ENCODE measurements at regions not wholly inside any gene's neighbourhood (a gene's known extent, or its start where the extent isn't known, plus 50 kb on each side); places are given as distances from the start of the nearest gene placed in this dataset.

DNA sequence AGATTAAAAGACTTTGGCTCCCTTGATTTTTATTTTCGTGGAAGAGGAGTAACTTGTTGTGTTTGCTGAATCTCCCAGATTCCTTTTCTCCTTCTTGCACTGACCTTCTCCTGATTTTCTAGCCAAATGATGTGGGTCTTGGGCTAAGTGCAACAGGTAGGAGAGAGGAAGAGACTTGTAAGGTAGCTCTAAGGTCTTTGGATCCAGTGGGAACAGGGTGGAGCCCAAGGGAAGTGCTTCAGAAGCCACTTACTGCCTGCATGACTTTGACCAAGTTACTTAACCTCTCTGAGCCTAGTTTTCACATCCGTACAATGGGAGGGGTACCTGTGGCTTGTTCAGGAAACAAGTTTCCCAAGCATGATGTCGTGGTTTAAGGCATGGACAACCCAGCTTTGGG lies 111.3 kb upstream of the IRX3 start:
- H3K27me3 ChIP-seq (ENCODE audit: control insufficient read depth in 1 of 2, insufficient read depth in 2 of 2, low read length in 1 of 2) = no peaks in the 10 kb centered on the region
- no peaks in the 10 kb centered on the region for H3K4me1 ChIP-seq (ENCODE audit: control insufficient read depth in 1 of 2, insufficient read depth in 2 of 2, low read length in 2 of 2)
- DNase-seq (no peak), ATAC-seq (ENCODE audit: low FRiP score) (no peak)
- H3K4me3 ChIP-seq (ENCODE audit: low read length in 2 of 2) = no peak overlapping the region
- H3K36me3 ChIP-seq (ENCODE audit: control insufficient read depth in 1 of 2, insufficient read depth in 2 of 2, low read length in 1 of 2) = no peaks in the 10 kb centered on the region
- no peak overlapping the region for H3K27ac ChIP-seq (ENCODE audit: low read depth in 1 of 2, low read length in 2 of 2)
- intact Hi-C loops (cut with DNase I) = no loop called here
- 61 to 66% methylated on average over 3 of the region's 3 CpGs for WGBS, 2 donors
- H3K9me3 ChIP-seq (ENCODE audit: control insufficient read depth, low read length) = peaks cover 1% of the 10 kb centered on the region

DNA sequence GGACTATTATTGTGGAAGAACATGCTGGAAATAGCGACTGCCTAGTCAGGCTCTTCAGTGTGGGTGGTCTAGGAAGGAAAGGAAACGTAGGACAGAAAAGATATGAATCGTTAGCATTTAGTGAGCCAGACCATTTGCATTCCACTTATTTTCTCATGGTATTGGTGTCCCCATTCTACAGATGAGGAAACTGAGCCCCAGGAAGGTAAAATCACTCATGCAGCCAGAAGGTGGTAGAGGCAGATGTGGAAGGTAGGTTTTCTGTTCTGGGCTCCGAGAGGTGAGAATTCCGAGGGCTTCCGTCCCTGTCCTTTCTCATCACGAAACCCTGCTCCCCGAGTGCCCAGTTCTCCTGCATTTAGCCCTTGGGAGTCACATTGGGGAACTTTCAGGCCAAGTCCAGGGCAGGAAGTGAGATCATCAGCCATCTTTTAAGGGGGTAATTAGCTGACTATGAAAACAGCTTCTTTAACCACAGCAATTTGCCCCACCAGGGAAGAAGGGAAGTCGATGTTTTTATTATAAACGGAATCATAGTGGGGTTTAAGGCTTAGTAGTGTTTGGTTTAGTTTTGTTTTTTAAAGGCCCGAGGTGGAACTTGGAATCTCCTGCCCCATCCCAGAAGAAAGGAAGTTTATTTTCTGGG lies 110.7 kb upstream of the IRX3 start:
- intact Hi-C loops (cut with DNase I) = no loop called here
- ATAC-seq (ENCODE audit: low FRiP score) (no peak), DNase-seq (no peak)
- peaks cover 1% of the 10 kb centered on the region for H3K9me3 ChIP-seq (ENCODE audit: control insufficient read depth, low read length)
- H3K27ac ChIP-seq (ENCODE audit: low read depth in 1 of 2, low read length in 2 of 2) = no peak overlapping the region
- H3K4me1 ChIP-seq (ENCODE audit: control insufficient read depth in 1 of 2, insufficient read depth in 2 of 2, low read length in 2 of 2) = no peaks in the 10 kb centered on the region
- 58 to 61% methylated on average over 11 of the region's 11 CpGs for WGBS, 2 donors
- H3K27me3 ChIP-seq (ENCODE audit: control insufficient read depth in 1 of 2, insufficient read depth in 2 of 2, low read length in 1 of 2) = no peaks in the 10 kb centered on the region
- no peaks in the 10 kb centered on the region for H3K36me3 ChIP-seq (ENCODE audit: control insufficient read depth in 1 of 2, insufficient read depth in 2 of 2, low read length in 1 of 2)
- H3K4me3 ChIP-seq (ENCODE audit: low read length in 2 of 2) = no peak overlapping the region

DNA sequence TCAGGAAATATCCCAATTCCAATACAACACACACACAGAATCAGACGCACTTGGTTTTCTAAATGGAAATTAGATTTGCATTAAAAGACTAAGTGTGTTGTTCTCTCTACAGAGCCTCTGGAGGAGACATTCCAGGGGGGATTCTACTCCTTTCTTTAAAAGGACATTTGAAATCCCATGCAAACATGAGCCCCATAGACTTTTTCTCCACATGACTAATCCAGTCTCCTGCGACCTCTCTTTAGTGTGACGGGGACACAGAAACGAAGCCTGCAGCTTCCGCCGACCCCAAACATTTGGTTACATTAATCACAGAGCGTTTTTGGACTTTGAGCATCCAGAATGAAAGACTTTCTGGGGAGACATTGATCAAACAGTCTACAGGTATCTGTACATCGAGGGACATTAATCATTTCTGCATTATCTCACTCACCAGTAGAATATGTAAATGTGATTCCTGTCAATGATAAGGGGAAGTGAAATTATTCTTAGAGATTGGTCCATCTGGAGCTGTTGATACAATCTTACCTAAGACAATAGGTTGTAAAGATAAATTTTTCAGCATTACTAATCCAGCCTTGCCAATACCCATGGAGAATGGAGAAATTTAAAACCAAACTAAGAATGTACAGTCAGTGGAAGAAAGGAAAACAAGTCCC lies 103.4 kb upstream of the IRX3 start:
- Histone ChIP-seq H3K9me3 (ENCODE audit: control insufficient read depth, low read length) (no peaks in the 10 kb centered on the region), H3K4me3 (ENCODE audit: low read length in 2 of 2) (no peak overlapping the region), H3K4me1 (ENCODE audit: control insufficient read depth in 1 of 2, insufficient read depth in 2 of 2, low read length in 2 of 2) (no peaks in the 10 kb centered on the region), H3K27me3 (ENCODE audit: control insufficient read depth in 1 of 2, insufficient read depth in 2 of 2, low read length in 1 of 2) (no peaks in the 10 kb centered on the region), H3K27ac (ENCODE audit: low read depth in 1 of 2, low read length in 2 of 2) (no peak overlapping the region), H3K36me3 (ENCODE audit: control insufficient read depth in 1 of 2, insufficient read depth in 2 of 2, low read length in 1 of 2) (no peaks in the 10 kb centered on the region)
- 53 to 57% methylated on average over 8 of the region's 8 CpGs for WGBS, 2 donors
- no peak for ATAC-seq (ENCODE audit: low FRiP score)
- DNase-seq = no peak
- intact Hi-C loops (cut with DNase I) = no loop called here

DNA sequence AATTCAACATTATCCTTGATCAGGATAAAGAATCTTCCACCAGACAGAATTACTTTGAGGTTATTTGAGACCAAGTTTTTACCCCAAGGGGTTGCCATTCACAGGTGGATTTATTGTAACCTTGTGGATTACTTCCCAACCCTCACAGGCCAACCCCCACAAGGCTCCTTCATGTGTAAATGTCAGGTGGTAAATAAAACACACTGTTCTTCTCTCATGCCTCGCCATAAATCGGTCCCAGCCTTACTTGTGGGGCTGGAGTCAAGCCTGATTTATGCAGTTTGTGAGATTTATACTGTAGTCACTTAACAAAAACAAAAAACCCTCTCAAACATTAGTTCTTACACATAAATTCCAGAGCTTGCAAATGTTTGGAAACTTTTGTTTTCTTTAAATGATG lies 98.6 kb upstream of the IRX3 start:
- intact Hi-C loops (cut with DNase I) = no loop called here
- DNase-seq (no peak), ATAC-seq (ENCODE audit: low FRiP score) (no peak)
- WGBS, 2 donors = 8 to 19% methylated on average over 2 of the region's 2 CpGs
- Histone ChIP-seq H3K27me3 (ENCODE audit: control insufficient read depth in 1 of 2, insufficient read depth in 2 of 2, low read length in 1 of 2) (no peaks in the 10 kb centered on the region), H3K9me3 (ENCODE audit: control insufficient read depth, low read length) (peaks cover 6% of the 10 kb centered on the region), H3K27ac (ENCODE audit: low read depth in 1 of 2, low read length in 2 of 2) (no peak overlapping the region), H3K36me3 (ENCODE audit: control insufficient read depth in 1 of 2, insufficient read depth in 2 of 2, low read length in 1 of 2) (no peaks in the 10 kb centered on the region), H3K4me3 (ENCODE audit: low read length in 2 of 2) (no peak overlapping the region), H3K4me1 (ENCODE audit: control insufficient read depth in 1 of 2, insufficient read depth in 2 of 2, low read length in 2 of 2) (no peaks in the 10 kb centered on the region)

DNA sequence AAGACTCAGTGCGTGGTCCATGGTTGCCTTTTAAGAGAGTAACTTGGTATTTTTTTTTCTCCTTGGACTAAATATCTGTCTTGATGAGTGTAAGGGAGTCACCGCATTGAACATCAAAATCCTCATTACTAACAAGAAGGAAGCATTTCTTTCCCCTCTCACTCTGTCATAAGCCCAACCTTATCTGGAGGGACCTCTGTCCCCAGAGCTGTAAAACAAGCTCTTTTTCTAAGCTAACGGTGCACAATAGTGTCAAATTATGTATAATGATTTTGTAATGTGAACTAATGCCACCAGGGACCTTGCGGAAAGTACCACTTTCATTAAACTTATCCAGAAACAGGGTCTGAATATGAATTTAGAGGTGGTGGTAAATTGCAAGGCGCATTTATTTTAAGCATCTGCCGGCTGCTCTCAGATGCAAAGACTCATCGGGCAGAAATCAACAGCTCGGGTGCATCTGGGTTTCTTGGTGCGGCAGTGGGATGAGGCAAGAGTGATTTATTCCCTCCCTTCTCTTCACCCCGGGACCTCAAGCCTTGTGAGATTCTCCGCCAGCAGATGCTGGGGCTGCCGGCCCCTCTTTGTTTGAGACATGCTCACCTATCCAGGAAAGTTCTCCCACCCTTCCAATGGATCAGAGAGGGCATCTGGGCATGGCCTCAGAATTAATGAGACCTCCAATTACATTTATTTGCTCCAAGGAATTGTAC lies 95.2 kb upstream of the IRX3 start:
- no peaks in the 10 kb centered on the region for H3K4me1 ChIP-seq (ENCODE audit: control insufficient read depth in 1 of 2, insufficient read depth in 2 of 2, low read length in 2 of 2)
- no peak overlapping the region for H3K4me3 ChIP-seq (ENCODE audit: low read length in 2 of 2)
- peaks cover 7% of the 10 kb centered on the region for H3K9me3 ChIP-seq (ENCODE audit: control insufficient read depth, low read length)
- no peak overlapping the region for H3K27ac ChIP-seq (ENCODE audit: low read depth in 1 of 2, low read length in 2 of 2)
- DNase-seq = no peak
- 77 to 83% methylated on average over 12 of the region's 12 CpGs for WGBS, 2 donors
- intact Hi-C loops (cut with DNase I) = no loop called here
- H3K36me3 ChIP-seq (ENCODE audit: control insufficient read depth in 1 of 2, insufficient read depth in 2 of 2, low read length in 1 of 2) = no peaks in the 10 kb centered on the region
- ATAC-seq (ENCODE audit: low FRiP score) = no peak
- H3K27me3 ChIP-seq (ENCODE audit: control insufficient read depth in 1 of 2, insufficient read depth in 2 of 2, low read length in 1 of 2) = no peaks in the 10 kb centered on the region

DNA sequence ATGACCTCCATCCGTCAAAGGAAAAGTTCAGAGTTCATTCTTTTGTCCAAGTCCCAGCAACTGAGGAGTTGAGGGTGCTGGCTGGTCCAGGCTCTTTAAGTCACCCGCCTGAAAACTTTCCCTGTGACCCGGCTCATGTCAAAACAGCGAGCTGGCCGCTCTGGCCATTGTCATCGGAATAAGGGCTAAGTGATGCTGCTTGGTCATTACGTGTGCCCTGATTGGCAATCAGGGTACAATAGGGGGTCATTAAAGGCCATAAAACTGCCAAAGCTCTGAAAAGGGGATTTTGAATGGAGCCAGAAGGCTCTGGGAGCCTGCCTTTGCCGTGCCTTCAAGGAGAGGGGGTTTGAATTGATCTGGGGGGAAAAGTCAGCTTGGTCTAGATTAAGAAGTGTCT lies 88.5 kb upstream of the IRX3 start:
- Histone ChIP-seq H3K27me3 (ENCODE audit: control insufficient read depth in 1 of 2, insufficient read depth in 2 of 2, low read length in 1 of 2) (no peaks in the 10 kb centered on the region), H3K4me3 (ENCODE audit: low read length in 2 of 2) (no peak overlapping the region), H3K36me3 (ENCODE audit: control insufficient read depth in 1 of 2, insufficient read depth in 2 of 2, low read length in 1 of 2) (no peaks in the 10 kb centered on the region), H3K27ac (ENCODE audit: low read depth in 1 of 2, low read length in 2 of 2) (no peak overlapping the region), H3K4me1 (ENCODE audit: control insufficient read depth in 1 of 2, insufficient read depth in 2 of 2, low read length in 2 of 2) (no peaks in the 10 kb centered on the region), H3K9me3 (ENCODE audit: control insufficient read depth, low read length) (peaks cover 1% of the 10 kb centered on the region)
- WGBS, 2 donors = 54 to 74% methylated on average over 8 of the region's 8 CpGs
- ATAC-seq (ENCODE audit: low FRiP score) (no peak), DNase-seq (peak in 1 of 2 donors; percentile 25)
- intact Hi-C loops (cut with DNase I) = no loop called here

DNA sequence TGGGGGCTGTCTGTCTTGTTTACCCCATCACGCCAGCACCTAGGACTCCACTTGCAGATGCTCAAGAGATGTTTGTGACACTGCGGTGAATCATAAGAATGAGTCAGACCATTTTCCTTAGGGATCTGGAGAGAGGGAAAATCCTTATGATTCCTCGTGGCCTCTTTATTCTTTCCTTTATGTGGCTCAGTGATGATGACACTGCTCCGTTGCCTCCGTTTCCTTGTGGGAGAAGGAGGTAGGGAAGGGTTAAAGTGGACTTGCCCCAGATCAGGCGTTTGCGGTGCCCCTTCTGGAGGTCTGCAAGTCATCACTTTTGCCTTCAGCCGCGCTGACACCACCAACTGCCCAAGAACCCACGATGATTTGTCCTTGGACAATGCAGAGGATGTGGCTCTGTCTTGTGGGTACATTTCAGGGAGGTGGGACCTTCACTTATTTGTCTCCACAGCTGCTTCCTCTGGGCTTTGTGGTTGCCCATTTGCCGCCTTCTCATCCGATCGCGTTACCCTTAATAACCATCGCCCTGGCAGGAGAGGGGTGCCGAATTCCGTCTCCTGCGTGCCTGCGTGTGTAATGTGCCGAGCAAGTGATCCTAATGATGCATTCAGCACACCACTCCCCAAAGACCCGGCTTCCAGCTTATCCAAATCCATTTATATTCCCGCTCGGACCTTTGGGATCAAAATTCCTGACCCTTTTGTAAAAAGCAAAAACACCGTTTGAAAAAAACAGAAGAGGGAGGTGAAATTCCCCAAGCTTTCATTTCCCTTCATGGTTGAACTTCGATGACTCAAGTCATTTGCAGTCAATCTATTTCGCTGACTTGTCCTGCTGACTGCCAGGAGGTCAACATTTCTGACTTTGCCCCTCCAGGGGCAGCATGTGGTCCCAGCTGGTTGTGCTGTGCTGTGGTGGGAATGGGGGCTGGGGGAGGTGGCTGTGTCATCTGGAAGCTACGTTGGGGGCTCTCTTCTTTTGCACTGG lies 87.2 kb upstream of the IRX3 start:
- intact Hi-C loops (cut with DNase I) = no loop called here

DNA sequence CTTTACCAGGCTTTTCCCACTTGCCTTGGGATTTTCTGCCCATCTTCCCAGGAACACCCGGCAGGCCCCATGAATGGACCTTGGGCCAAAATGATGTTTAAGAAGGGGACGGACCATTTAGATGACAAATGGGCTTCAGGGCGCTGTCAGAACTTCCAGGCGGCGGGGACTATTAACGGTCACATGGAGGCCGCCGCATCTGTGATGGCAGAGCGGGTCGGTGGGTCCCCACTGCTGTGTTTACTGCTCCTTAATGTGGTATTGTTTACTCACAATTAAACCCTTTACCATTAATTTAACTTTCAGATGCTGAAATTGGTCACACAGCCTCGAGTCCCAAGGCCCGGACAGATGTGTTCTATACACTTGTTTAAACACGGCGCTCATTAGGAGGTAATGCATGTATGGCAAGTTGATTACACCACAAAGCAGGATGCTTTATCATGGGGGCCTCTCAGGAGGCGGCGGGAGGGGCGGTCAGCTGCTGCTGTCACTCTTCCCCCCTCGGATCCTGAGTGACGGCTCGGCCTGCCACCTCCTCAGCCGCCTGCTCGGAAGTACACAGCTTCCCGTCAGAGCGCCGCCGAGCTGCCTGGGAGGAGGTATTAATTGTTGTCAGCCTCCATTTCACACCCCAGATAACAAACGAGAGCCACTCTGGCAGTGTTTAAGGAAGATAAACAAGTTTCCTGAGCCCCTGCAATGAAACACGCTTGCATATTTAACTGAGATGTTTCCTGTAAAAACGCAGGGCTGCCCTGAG lies 83.9 kb upstream of the IRX3 start:
- Histone ChIP-seq H3K36me3 (ENCODE audit: control insufficient read depth in 1 of 2, insufficient read depth in 2 of 2, low read length in 1 of 2) (no peaks in the 10 kb centered on the region), H3K27ac (ENCODE audit: low read depth in 1 of 2, low read length in 2 of 2) (no peak overlapping the region), H3K27me3 (ENCODE audit: control insufficient read depth in 1 of 2, insufficient read depth in 2 of 2, low read length in 1 of 2) (no peaks in the 10 kb centered on the region), H3K9me3 (ENCODE audit: control insufficient read depth, low read length) (no peaks in the 10 kb centered on the region), H3K4me1 (ENCODE audit: control insufficient read depth in 1 of 2, insufficient read depth in 2 of 2, low read length in 2 of 2) (no peaks in the 10 kb centered on the region), H3K4me3 (ENCODE audit: low read length in 2 of 2) (no peak overlapping the region)
- intact Hi-C loops (cut with DNase I) = no loop called here
- ATAC-seq (ENCODE audit: low FRiP score) = no peak
- WGBS, 2 donors = 38 to 49% methylated on average over 29 of the region's 29 CpGs
- DNase-seq = peak in 1 of 2 donors; percentile 55

More for the DNA sequence above, 87.2 kb upstream of the IRX3 start:
- WGBS, 2 donors = 20 to 23% methylated on average over 27 of the region's 27 CpGs
- H3K9me3 ChIP-seq (ENCODE audit: control insufficient read depth, low read length) = no peaks in the 10 kb centered on the region
- H3K4me1 ChIP-seq (ENCODE audit: control insufficient read depth in 1 of 2, insufficient read depth in 2 of 2, low read length in 2 of 2) = no peaks in the 10 kb centered on the region
- H3K4me3 ChIP-seq (ENCODE audit: low read length in 2 of 2) = no peak overlapping the region
- no peaks in the 10 kb centered on the region for H3K36me3 ChIP-seq (ENCODE audit: control insufficient read depth in 1 of 2, insufficient read depth in 2 of 2, low read length in 1 of 2)
- H3K27ac ChIP-seq (ENCODE audit: low read depth in 1 of 2, low read length in 2 of 2) = no peak overlapping the region
- DNase-seq (peak in 1 of 2 donors; percentile 36), ATAC-seq (ENCODE audit: low FRiP score) (no peak)
- H3K27me3 ChIP-seq (ENCODE audit: control insufficient read depth in 1 of 2, insufficient read depth in 2 of 2, low read length in 1 of 2) = no peaks in the 10 kb centered on the region

Data from aorta (tissue), 5 donors.